K562 (cell line): ENCODE measurements at regions not wholly inside any gene's neighbourhood (a gene's known extent, or its start where the extent isn't known, plus 50 kb on each side); places are given as distances from the start of the nearest gene placed in this dataset.

Experiments
- ATAC-seq: fragments of 200-7000 bp; cut with Tn5 transposase; 3 replicates; pipeline ENCODE4 v1.9.1; 2020; ENCODE audit warnings: moderate library complexity
- BruUV-seq: library from RNA; stranded (reverse); fragments of 400-500 nt; replicated peaks from 2 replicates; lab custom pipeline; 2021; lab: Mats Ljungman, UMichigan
- CTCF ChIA-PET: fragments of 300-600 bp; formaldehyde crosslinking; extraction: SDS; loops from one replicate; lab custom pipeline; 2021; ENCODE audit warnings: low intra/inter-chr PET ratio; lab: Yijun Ruan, JAX
- POLR2A ChIA-PET: fragments of 300-600, 350-650 bp; sonication (Branson Sonifier 250); formaldehyde crosslinking; extraction: SDS; loops from one replicate; lab custom pipeline; 2021; ENCODE audit warnings: antibody characterized with exemption, inconsistent platforms; lab: Yijun Ruan, JAX
- DNase-seq, 4 experiments: peaks; one replicate each; pipeline versions ENCODE4 v3.0.0 to v3.0.0-alpha.2; 2011 to 2018; ENCODE audit warnings: low spot score in 3 of 4, mixed read lengths in 3 of 4; ENCODE audit errors: extremely low read depth in 1 of 4
- FAIRE-seq: peaks from 2 replicates; lab custom pipeline; 2011; peaks lifted over from hg19 to GRCh38; lab: Jason Lieb, UNC
- H2AFZ ChIP-seq: 2 replicates; pipeline ENCODE4 v1.6.0; 2011; ENCODE audit warnings: low read depth, low read length, control low read depth, inconsistent platforms
- H3K27ac ChIP-seq: fragments of 200-600 bp; 3 replicates; pipeline ENCODE4 v1.8.0; 2011; ENCODE audit warnings: low read depth, mild to moderate bottlenecking, control low read depth, inconsistent platforms, low read length, moderate library complexity, mixed read lengths; ENCODE audit errors: extremely low read depth
- H3K27me3 ChIP-seq, 2 experiments: fragments of 300-600 bp in 1 of 2; 2 replicates in 1 of 2; 3 replicates in 1 of 2; pipeline versions ENCODE4 v1.6.0 to v1.8.0; 2011; ENCODE audit warnings: inconsistent platforms in 2 of 2, low read length in 2 of 2, mild to moderate bottlenecking in 1 of 2, mixed read lengths in 1 of 2, moderate library complexity in 1 of 2; ENCODE audit not compliant: control insufficient read depth in 2 of 2, insufficient read depth in 2 of 2
- H3K36me3 ChIP-seq: fragments of 300-600 bp; 3 replicates; pipeline ENCODE4 v1.8.0; 2011; ENCODE audit warnings: mild to moderate bottlenecking, low read length, inconsistent platforms; ENCODE audit not compliant: control insufficient read depth, insufficient read depth
- H3K4me1 ChIP-seq, 2 experiments: fragments of 200-600 bp in 1 of 2; replicated peaks in 1 of 2; 2 replicates in 1 of 2; 3 replicates in 1 of 2; pipeline versions ENCODE4 v1.5.1 to v1.8.0; 2011; ENCODE audit warnings: inconsistent platforms in 2 of 2, low read length in 2 of 2, mild to moderate bottlenecking in 1 of 2, mixed read lengths in 1 of 2, moderate library complexity in 1 of 2; ENCODE audit not compliant: control insufficient read depth in 2 of 2, insufficient read depth in 2 of 2
- H3K4me2 ChIP-seq: 2 replicates; pipeline ENCODE4 v1.6.1; 2011; ENCODE audit warnings: low read length, control low read depth, inconsistent platforms, mixed read lengths; ENCODE audit not compliant: insufficient read depth
- H3K4me3 ChIP-seq: fragments of 200-600 bp; sonication (generic), shearing (Covaris generic); 2 replicates; pipeline ENCODE4 v1.5.1; 2016; ENCODE audit warnings: control low read depth, inconsistent platforms
- H3K79me2 ChIP-seq: fragments of 200-600 bp; 3 replicates; pipeline ENCODE4 v1.8.0; 2011; ENCODE audit warnings: low read length, inconsistent platforms; ENCODE audit not compliant: control insufficient read depth, insufficient read depth
- H3K9ac ChIP-seq, 2 experiments: 2 replicates each; pipeline versions ENCODE4 v1.6.0 to v1.6.1; 2011; ENCODE audit warnings: low read depth in 2 of 2, low read length in 2 of 2, control low read depth in 1 of 2, inconsistent platforms in 1 of 2, mild to moderate bottlenecking in 1 of 2, mixed read lengths in 1 of 2; ENCODE audit not compliant: insufficient read depth in 1 of 2
- H3K9me1 ChIP-seq: one replicate; pipeline ENCODE4 v1.6.0; 2011; ENCODE audit warnings: inconsistent platforms, mild to moderate bottlenecking, low read length, moderate library complexity; ENCODE audit not compliant: control insufficient read depth, insufficient read depth
- H3K9me3 ChIP-seq: replicated peaks from 2 replicates; pipeline ENCODE4 v1.5.1; 2011; ENCODE audit warnings: low read depth, low read length, inconsistent platforms; ENCODE audit not compliant: control insufficient read depth, insufficient read depth
- H4K20me1 ChIP-seq: replicated peaks from 2 replicates; pipeline ENCODE4 v1.6.1; 2011; ENCODE audit warnings: low read length, inconsistent platforms, mixed read lengths; ENCODE audit not compliant: control insufficient read depth, insufficient read depth
- BACH1 ChIP-seq: fragments of 200-800 bp; sonication (Bioruptor generic); IDR thresholded peaks from 2 replicates; pipeline ENCODE4 v1.6.1; 2016; ENCODE audit warnings: missing genetic modification characterization, missing compliant biosample characterization
- CHD4 ChIP-seq: fragments of 200-600 bp; sonication (generic); IDR thresholded peaks from 3 replicates; pipeline ENCODE4 v1.6.1; 2012; ENCODE audit warnings: low read depth, mild to moderate bottlenecking, mixed read lengths, low read length, inconsistent platforms; ENCODE audit not compliant: insufficient read depth, insufficient replicate concordance, poor library complexity, severe bottlenecking
- CXXC5 ChIP-seq: fragments of 250-450 bp; sonication (Bioruptor Pico); IDR thresholded peaks from 2 replicates; pipeline ENCODE4 v1.8.0; 2022; ENCODE audit warnings: inconsistent platforms, mild to moderate bottlenecking, moderate library complexity
- HOXB6 ChIP-seq: fragments of 250-450 bp; sonication (Bioruptor Pico); IDR thresholded peaks from 2 replicates; pipeline ENCODE4 v1.5.1; 2022; ENCODE audit warnings: mild to moderate bottlenecking, borderline replicate concordance
- PHF20 ChIP-seq: fragments of 450-650 bp; IDR thresholded peaks from 2 replicates; pipeline ENCODE4 v1.6.1; 2018; ENCODE audit not compliant: partially characterized antibody
- WGBS: fragments of 100-300 bp; shearing (Covaris generic); methylation state at CpG from one replicate; pipeline ENCODE4 v1.1.6; 2016; ENCODE audit warnings: low coverage, mixed read lengths; ENCODE audit not compliant: insufficient coverage; ENCODE audit errors: missing lambda C conversion rate; 5-methylcytosine and 5-hydroxymethylcytosine counted together
- in situ Hi-C: fragments of 300-500 bp; cut with MboI; formaldehyde crosslinking; loops from 4 replicates; pipeline ENCODE4 v1.15.0; 2018; ENCODE audit warnings: inconsistent platforms, mixed read lengths
- intact Hi-C: fragments of 100-400 bp; cut with micrococcal nuclease; formaldehyde crosslinking; loops from 2 replicates; pipeline ENCODE4 v1.14.2; 2022
- TF ChIP-seq, protein P1 (sequence below): fragments of 450-650 bp; formaldehyde crosslinking; IDR thresholded peaks from 2 replicates; pipeline ENCODE4 v1.4.0; 2020; ENCODE audit warnings: mild to moderate bottlenecking, moderate library complexity

DNA sequence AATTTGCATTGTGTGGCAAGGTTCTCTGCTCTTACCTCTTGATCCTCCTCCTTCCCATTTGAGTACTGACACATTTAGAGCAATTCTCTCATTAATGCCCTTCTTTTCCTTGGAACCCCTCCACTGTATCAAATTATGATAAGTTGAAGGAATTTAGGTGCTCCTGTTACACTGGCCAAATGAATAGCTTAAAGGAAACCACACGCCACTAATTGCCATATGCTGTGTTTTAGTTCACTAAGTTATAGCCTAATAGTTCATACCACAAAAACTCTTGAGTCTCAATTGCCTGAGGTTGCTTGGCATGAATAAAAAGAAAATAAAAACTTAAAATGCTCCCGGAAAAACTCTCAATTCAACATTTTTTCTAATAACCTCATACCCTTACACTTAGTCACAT is 1239.3 kb downstream of the EPHA7 start (continued):
- TF ChIP-seq CXXC5 (no peak), HOXB6 (CRISPR knock-in tag) (no peak)

DNA sequence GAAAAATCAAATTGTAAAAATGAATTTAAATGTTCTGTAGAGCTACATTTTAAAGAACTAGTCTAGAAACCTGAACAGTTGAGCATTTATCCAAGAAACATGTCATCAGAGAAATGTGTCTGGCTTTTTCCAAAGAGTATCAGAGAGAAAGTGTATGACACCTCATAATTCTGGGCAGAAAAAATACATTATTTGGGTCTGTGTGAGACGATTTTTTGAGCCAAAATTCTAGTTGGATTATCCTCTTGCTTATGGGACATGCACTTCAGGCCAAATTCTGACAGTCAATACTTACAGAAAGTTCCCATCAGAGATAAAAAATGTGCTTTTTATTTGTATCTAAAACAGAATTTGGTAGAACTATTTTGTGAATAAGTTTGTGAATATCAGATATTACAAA is 1242.7 kb downstream of the EPHA7 start:
- Histone ChIP-seq H3K4me2 (no peak overlapping the region), H3K4me3 (no peak overlapping the region), H3K79me2 (no peaks in the 10 kb centered on the region), H3K9me3 (no peaks in the 10 kb centered on the region), H3K9ac (no peak overlapping the region), H4K20me1 (no peaks in the 10 kb centered on the region), H2AFZ (no peak overlapping the region), H3K9me1 (no peaks in the 10 kb centered on the region), H3K27me3 (no peaks in the 10 kb centered on the region), H3K36me3 (no peaks in the 10 kb centered on the region), H3K4me1 (no peaks in the 10 kb centered on the region), H3K27ac (no peak overlapping the region)
- WGBS, result 0% methylated on average over 1 of the region's 1 CpG
- ATAC-seq, result no peak
- in situ Hi-C loops (no loop called here), intact Hi-C loops (no loop called here)
- no TSS peak for BruUV-seq
- no peak for FAIRE-seq
- CTCF ChIA-PET, result no interaction called here
- TF ChIP-seq CHD4 (no peak), PHF20 (no peak), BACH1 (tag) (no peak)
- TF ChIP-seq, protein P1, sequence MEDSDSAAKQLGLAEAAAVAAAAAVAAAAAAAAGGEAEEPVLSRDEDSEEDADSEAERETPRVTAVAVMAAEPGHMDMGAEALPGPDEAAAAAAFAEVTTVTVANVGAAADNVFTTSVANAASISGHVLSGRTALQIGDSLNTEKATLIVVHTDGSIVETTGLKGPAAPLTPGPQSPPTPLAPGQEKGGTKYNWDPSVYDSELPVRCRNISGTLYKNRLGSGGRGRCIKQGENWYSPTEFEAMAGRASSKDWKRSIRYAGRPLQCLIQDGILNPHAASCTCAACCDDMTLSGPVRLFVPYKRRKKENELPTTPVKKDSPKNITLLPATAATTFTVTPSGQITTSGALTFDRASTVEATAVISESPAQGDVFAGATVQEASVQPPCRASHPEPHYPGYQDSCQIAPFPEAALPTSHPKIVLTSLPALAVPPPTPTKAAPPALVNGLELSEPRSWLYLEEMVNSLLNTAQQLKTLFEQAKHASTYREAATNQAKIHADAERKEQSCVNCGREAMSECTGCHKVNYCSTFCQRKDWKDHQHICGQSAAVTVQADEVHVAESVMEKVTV (CRISPR knock-in tag), result no peak
- TF ChIP-seq, all 486 proteins: peak for 0
- POLR2A ChIA-PET, result no interaction called here
- DNase-seq, result no peak
